HCT116 (cell line): ENCODE measurements at regions not wholly inside any gene's neighbourhood (a gene's known extent, or its start where the extent isn't known, plus 50 kb on each side); places are given as distances from the start of the nearest gene placed in this dataset.

Experiments
- EGR1 ChIP-seq: IDR thresholded peaks from 2 replicates; pipeline ENCODE4 v1.6.1; 2012; ENCODE audit warnings: low read depth
- EZH2 ChIP-seq: fragments of 200-600 bp; sonication (generic); IDR thresholded peaks from 2 replicates; pipeline ENCODE4 v1.6.1; 2017; ENCODE audit warnings: antibody characterized with exemption, mixed run types
- POLR2A ChIP-seq: IDR thresholded peaks from 2 replicates; pipeline ENCODE4 v1.7.0; 2011; ENCODE audit warnings: borderline replicate concordance; ENCODE audit not compliant: insufficient read depth, insufficient read length; ENCODE audit errors: extremely low read depth
- POLR2AphosphoS5 ChIP-seq: IDR thresholded peaks from 2 replicates; pipeline ENCODE4 v1.6.1; 2011; ENCODE audit warnings: mild to moderate bottlenecking, low read depth, low read length, moderate library complexity
- SIN3A ChIP-seq: IDR thresholded peaks from 2 replicates; pipeline ENCODE4 v1.6.1; 2012; ENCODE audit warnings: low read depth
- SP1 ChIP-seq: IDR thresholded peaks from 2 replicates; pipeline ENCODE4 v1.6.1; 2012; ENCODE audit warnings: low read depth
- YY1 ChIP-seq: IDR thresholded peaks from 2 replicates; pipeline ENCODE4 v1.6.1; 2011; ENCODE audit warnings: low read length, low read depth, moderate library complexity, mild to moderate bottlenecking; ENCODE audit not compliant: insufficient replicate concordance; ENCODE audit errors: extremely low read depth
- ZNF274 ChIP-seq: fragments of 200-500 bp; sonication (Bioruptor generic); IDR thresholded peaks from 2 replicates; pipeline ENCODE4 v1.6.1; 2014; ENCODE audit warnings: mild to moderate bottlenecking, low read depth, low read length, inconsistent platforms
- TF ChIP-seq, protein P1 (sequence below), 3 experiments: fragments of 200-600 bp in 1 of 3; sonication (generic) in 1 of 3; IDR thresholded peaks in 2 of 3; conservative IDR thresholded peaks in 1 of 3; 2 replicates each; pipeline ENCODE4 v1.5.1; 2012 to 2017; ENCODE audit warnings: low read depth in 2 of 3, low read length in 2 of 3, antibody characterized with exemption in 1 of 3, borderline replicate concordance in 1 of 3, control low read depth in 1 of 3, mild to moderate bottlenecking in 1 of 3, mixed read lengths in 1 of 3, mixed run types in 1 of 3, moderate library complexity in 1 of 3; ENCODE audit not compliant: insufficient read depth in 1 of 3
- TF ChIP-seq, protein P2 (sequence below): IDR thresholded peaks from 2 replicates; pipeline ENCODE4 v1.6.1; 2012
- TF ChIP-seq, protein P3 (sequence below): IDR thresholded peaks from 2 replicates; pipeline ENCODE4 v1.6.1; 2012; ENCODE audit warnings: low read depth

DNA sequence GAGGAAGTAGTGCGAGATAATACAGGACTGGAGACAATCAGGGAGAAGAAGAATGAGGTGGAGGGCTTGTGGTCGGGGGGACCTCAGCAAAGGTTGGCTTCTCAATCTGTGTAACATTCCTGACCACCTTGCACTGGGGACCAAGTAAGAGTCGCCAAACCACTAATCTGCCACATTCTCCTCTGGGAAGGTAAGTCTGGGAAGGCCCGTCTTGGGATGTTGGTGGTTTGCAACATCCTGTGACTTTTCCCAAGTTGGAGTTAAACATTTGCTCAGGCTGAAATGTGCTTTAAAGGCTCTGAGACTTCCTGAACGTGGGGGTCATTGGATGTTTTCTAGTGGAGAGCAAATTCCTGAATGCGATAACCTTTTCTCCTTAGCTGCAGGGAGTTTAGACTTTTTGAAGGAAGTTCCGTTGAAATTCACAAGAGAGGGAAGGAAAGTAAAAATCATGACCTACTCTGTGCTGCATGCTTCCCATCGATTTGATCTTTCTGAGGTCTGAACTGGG, 325.9 kb downstream of the RPS6KC1 start:
- TF ChIP-seq, protein P1, sequence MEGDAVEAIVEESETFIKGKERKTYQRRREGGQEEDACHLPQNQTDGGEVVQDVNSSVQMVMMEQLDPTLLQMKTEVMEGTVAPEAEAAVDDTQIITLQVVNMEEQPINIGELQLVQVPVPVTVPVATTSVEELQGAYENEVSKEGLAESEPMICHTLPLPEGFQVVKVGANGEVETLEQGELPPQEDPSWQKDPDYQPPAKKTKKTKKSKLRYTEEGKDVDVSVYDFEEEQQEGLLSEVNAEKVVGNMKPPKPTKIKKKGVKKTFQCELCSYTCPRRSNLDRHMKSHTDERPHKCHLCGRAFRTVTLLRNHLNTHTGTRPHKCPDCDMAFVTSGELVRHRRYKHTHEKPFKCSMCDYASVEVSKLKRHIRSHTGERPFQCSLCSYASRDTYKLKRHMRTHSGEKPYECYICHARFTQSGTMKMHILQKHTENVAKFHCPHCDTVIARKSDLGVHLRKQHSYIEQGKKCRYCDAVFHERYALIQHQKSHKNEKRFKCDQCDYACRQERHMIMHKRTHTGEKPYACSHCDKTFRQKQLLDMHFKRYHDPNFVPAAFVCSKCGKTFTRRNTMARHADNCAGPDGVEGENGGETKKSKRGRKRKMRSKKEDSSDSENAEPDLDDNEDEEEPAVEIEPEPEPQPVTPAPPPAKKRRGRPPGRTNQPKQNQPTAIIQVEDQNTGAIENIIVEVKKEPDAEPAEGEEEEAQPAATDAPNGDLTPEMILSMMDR (IDR thresholded peaks at IDR 0.05 in 2 of 3, conservative IDR thresholded peaks at IDR 0.05 in 1 of 3; ENCODE audit: borderline replicate concordance in 1 of 3, insufficient read depth in 1 of 3, low read depth in 2 of 3, low read length in 2 of 3): no peak
- TF ChIP-seq YY1 (no peak), POLR2AphosphoS5 (no peak), EGR1 (no peak), SIN3A (no peak), EZH2 (no peak), POLR2A (no peak), ZNF274 (no peak), SP1 (no peak)
- TF ChIP-seq, protein P2, sequence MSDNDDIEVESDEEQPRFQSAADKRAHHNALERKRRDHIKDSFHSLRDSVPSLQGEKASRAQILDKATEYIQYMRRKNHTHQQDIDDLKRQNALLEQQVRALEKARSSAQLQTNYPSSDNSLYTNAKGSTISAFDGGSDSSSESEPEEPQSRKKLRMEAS: no peak
- TF ChIP-seq, protein P3, sequence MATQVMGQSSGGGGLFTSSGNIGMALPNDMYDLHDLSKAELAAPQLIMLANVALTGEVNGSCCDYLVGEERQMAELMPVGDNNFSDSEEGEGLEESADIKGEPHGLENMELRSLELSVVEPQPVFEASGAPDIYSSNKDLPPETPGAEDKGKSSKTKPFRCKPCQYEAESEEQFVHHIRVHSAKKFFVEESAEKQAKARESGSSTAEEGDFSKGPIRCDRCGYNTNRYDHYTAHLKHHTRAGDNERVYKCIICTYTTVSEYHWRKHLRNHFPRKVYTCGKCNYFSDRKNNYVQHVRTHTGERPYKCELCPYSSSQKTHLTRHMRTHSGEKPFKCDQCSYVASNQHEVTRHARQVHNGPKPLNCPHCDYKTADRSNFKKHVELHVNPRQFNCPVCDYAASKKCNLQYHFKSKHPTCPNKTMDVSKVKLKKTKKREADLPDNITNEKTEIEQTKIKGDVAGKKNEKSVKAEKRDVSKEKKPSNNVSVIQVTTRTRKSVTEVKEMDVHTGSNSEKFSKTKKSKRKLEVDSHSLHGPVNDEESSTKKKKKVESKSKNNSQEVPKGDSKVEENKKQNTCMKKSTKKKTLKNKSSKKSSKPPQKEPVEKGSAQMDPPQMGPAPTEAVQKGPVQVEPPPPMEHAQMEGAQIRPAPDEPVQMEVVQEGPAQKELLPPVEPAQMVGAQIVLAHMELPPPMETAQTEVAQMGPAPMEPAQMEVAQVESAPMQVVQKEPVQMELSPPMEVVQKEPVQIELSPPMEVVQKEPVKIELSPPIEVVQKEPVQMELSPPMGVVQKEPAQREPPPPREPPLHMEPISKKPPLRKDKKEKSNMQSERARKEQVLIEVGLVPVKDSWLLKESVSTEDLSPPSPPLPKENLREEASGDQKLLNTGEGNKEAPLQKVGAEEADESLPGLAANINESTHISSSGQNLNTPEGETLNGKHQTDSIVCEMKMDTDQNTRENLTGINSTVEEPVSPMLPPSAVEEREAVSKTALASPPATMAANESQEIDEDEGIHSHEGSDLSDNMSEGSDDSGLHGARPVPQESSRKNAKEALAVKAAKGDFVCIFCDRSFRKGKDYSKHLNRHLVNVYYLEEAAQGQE: no peak
